GM18951 (cell line): ENCODE measurements at regions not wholly inside any gene's neighbourhood (a gene's known extent, or its start where the extent isn't known, plus 50 kb on each side); places are given as distances from the start of the nearest gene placed in this dataset.

Experiments used
- POLR2A ChIP-seq: IDR thresholded peaks from 4 replicates; pipeline ENCODE4 v1.6.1; 2011; ENCODE audit warnings: mild to moderate bottlenecking; ENCODE audit not compliant: insufficient read length, insufficient read depth; ENCODE audit errors: extremely low read depth
- in situ Hi-C: fragments of 300-500 bp; cut with MboI; formaldehyde crosslinking; loops from one replicate; pipeline ENCODE4 v1.12.0; 2022; ENCODE audit warnings: low sequenced_read_pairs, mixed read lengths, inconsistent platforms; ENCODE audit not compliant: unreplicated experiment

- in situ Hi-C loops: no loop called here
- TF ChIP-seq POLR2A: no peak
Measured at GRCh38 chr16:86942151-86943051, 364.1 kb downstream of the FOXL1 start.

DNA sequence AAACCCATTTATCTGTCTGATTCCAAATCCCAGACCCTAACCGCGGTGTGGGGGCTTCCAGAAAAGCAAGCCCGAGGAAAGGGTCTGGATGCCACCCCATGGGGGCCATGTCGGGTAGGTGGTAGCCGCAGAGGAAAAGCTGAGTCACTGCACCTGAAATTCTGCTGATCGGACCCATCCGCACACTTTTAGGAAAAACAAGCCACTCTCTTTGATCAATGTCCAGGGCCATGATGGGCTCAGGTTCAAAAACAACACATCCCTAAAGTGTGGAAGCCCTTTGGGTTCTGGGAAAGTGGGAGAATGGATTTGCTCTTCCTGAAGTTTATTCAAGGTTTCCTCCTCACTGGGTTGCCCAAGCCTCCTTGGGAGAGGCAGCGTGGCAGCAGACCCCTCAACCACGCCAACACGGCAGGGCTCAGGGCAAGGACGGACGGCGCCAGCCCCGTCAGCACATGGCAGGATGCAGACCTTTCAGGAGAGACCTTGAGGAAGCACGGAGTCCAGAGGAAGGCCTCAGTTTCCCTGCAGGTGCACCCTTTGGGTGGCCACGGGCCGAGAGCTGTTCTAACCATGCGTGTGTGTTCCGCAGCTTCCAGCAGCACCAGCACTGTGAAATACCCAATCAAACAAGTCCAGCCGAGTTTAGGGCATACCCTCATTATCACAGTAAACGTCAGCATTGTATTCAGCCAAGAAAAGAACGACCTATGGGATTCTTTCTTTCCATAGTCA lies 367.0 kb downstream of the FOXL1 start:
- no peak for TF ChIP-seq POLR2A
- in situ Hi-C loops: no loop called here

- no peak for TF ChIP-seq POLR2A
- in situ Hi-C loops: no loop called here
Measured at GRCh38 chr16:86946396-86946795, 368.0 kb downstream of the FOXL1 start.

DNA sequence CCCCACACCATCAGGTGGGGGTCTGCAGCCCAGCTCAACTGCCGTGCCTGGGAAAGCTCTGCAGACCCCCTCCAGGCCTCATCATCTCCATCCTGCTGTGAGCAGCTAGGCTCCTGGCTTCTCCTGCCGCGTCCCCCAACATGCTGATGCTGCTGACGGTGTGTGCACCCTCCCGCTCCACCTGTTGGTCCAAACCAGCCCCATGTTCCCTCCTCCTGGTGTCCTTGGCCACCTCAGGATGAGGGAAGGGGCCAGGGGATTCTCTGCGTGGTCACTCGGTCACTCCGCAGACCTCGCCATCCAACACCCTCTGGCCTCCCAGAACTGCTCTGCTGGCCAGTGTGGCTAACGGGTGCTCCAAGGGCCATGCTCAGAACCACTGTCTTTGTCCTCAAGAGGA lies 368.6 kb downstream of the FOXL1 start:
- in situ Hi-C loops: no loop called here
- TF ChIP-seq POLR2A: no peak

GRCh38 chr16:86948046-86948445 lies 369.1 kb downstream of the C16orf95 start:
- TF ChIP-seq POLR2A: no peak
- in situ Hi-C loops: no loop called here

GRCh38 chr16:86949116-86949515 lies 368.1 kb downstream of the C16orf95 start:
- no peak for TF ChIP-seq POLR2A
- in situ Hi-C loops: no loop called here

DNA sequence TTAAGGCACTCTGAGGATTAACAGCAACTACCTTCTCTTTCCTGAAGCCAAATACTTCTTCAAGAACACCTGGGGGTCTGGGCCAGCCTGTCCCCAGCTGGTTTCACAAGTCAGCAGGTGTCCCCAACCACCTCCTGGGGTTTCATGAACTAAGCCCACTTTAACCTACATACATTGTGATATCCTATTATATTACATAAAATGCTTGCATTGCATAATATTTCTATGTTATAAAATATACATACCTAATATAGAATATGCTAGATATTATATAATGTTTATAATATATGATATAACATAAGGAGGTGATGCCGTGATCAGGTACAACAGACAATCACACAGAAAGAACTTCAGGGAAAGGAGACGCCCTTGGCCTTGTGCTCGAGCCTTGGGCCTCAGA lies 367.6 kb downstream of the C16orf95 start:
- no peak for TF ChIP-seq POLR2A
- in situ Hi-C loops: no loop called here

DNA sequence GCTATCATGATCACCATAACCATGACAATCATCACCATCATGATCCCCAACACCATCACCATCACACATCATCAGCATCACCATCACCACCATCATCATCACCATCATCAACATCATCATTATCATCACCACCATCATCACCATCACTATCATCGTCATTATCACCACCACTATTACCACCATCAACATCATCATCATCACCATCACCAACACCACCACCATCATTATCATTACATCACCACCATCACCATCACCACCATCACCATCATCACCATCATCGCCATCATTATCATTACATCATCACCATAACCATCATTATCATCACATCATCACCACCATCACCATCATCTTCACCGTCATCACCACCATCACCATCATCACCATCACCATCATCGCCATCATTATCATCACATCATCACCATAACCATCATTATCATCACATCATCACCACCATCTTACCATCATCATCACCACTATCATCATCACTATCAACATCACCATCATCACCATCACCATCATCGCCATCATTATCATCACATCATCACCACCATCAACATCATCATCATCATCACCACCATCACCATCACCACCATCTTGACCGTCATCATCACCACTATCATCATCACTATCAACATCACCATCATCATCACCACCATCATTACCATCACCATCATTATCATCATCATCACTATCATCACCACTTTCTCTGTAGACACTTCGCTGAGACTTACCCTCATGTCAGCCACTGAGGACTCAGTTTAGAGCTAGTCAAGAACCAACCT lies 366.0 kb downstream of the C16orf95 start:
- TF ChIP-seq POLR2A: no peak
- in situ Hi-C loops: no loop called here

DNA sequence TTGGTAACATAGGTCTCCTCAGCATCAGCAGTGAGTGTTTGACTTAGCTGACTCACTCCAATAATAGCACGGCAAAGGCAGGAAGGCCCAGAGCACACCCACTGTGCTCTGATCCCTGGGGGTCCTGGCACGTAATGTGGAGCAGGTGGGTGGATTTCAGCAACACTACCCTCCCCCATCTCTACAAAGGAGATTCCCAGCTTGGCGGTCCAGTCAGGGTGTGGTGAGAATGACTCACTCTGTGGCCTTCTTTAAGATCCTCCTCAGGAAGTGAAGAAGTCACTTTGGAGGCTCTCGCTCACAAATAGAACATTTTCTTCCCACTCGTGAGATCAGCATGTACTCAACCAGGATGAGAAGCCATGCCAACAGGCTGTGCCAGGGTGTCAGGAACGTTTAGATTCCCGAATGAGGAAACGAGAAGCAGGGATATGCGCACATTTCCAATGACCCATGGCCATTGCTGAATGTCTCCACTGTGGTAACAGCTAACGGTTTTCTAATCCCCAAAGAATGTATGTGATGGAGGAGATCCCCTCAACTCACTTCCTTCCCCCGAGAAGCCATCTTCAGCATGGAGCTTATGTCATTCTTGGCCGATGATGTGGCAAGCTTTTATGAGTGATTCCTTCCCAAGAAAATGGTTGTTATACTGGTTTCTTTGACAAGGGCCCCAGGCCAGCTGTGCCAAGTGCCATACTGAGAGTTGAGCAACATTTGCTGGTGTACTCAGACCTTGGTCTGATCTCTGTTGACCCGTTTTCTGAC lies 365.2 kb downstream of the C16orf95 start:
- no peak for TF ChIP-seq POLR2A
- in situ Hi-C loops: no loop called here

GRCh38 chr16:86952769-86953168 lies 364.4 kb downstream of the C16orf95 start:
- no peak for TF ChIP-seq POLR2A
- in situ Hi-C loops: no loop called here

DNA sequence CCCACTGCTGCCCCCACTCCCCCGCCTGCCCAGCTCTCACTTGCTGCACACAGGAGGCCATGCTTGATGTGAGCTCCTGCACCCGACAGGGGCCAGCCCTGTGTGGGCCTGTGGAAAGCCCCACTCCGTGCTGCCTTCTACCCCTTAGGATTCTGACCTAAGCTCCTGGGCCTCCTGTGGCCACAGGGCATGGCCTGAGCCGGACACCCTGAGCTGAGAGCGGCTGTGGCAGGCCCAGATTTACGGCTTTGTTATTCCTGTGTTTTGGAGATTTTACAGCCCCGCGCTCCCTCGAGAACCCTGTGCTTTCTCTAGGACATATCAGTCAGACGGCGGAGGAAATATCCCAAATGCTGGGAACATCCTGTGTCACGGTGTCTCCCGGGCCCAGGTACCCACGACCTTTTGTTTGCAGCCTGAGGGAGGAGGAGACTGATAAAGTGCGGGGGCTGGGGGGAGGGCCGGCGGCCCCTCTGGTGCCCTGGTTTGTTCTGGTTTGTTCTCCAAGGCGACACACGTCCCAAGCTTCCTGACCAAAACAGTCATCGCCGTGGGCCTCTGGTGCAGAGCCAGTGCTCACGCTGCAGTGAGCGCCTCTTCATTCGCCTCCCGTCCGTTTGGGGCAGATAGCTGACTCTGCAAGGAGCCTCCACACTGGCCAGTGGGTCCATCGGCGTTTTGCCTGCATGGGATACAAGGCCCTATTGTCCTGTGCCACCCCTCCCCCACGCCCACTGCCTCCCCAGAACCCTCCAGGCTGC lies 363.4 kb downstream of the C16orf95 start:
- TF ChIP-seq POLR2A: no peak

More for the DNA sequence above, 363.4 kb downstream of the C16orf95 start:
- in situ Hi-C loops: no loop called here
